Nephron (organoid): ENCODE measurements at regions not wholly inside any gene's neighbourhood (a gene's known extent, or its start where the extent isn't known, plus 50 kb on each side); places are given as distances from the start of the nearest gene placed in this dataset.

ENCODE experiments used
- H3K27ac Mint-ChIP-seq, 3 experiments: 2 replicates each; pipeline ENCODE4 v1.8.0; 2020; ENCODE audit warnings: mixed read lengths in 3 of 3, mild to moderate bottlenecking in 2 of 3, moderate library complexity in 1 of 3
- H3K27me3 Mint-ChIP-seq: 2 replicates; pipeline ENCODE4 v1.8.0; 2021; ENCODE audit warnings: low read depth, mild to moderate bottlenecking, moderate library complexity, mixed read lengths
- H3K36me3 Mint-ChIP-seq: 2 replicates; pipeline ENCODE4 v1.8.0; 2020; ENCODE audit warnings: low read depth, mixed read lengths
- H3K4me1 Mint-ChIP-seq: 2 replicates; pipeline ENCODE4 v1.8.0; 2020; ENCODE audit warnings: mixed read lengths
- H3K4me3 Mint-ChIP-seq, 3 experiments: 2 replicates each; pipeline ENCODE4 v1.8.0; 2020; ENCODE audit warnings: mild to moderate bottlenecking in 3 of 3, mixed read lengths in 3 of 3, moderate library complexity in 2 of 3
- H3K9me3 Mint-ChIP-seq: 2 replicates; pipeline ENCODE4 v1.8.0; 2020; ENCODE audit warnings: mixed read lengths
- TF ChIP-seq, protein P1 (sequence below), 3 experiments: fragments of 200-600 bp; sonication (generic); IDR thresholded peaks; one replicate each; pipeline ENCODE4 v1.5.0; 2021; ENCODE audit warnings: antibody characterized with exemption in 3 of 3; ENCODE audit not compliant: unreplicated experiment in 3 of 3

DNA sequence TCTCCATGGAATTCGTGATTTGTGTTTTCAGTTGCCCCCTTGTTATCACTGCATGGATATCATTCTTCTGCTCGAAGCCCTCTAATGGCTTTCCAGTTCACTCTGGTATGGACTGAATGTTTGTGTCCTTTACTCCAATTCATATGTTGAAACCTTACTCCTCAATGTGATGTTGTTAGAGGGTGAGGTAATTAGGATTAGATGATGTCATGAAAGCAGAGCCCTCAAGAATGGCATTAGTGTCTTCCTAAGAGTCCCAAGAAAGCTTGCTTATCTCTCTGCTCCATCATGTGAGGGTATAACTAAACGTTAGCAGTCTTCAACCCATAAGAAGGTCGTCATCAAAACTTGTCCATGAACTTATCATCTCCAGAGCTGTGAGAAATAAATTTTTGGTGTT is 1626.3 kb upstream of the MIR17HG start:
- H3K4me1 Mint-ChIP-seq, result no peaks in the 10 kb centered on the region
- TF ChIP-seq, protein P1, sequence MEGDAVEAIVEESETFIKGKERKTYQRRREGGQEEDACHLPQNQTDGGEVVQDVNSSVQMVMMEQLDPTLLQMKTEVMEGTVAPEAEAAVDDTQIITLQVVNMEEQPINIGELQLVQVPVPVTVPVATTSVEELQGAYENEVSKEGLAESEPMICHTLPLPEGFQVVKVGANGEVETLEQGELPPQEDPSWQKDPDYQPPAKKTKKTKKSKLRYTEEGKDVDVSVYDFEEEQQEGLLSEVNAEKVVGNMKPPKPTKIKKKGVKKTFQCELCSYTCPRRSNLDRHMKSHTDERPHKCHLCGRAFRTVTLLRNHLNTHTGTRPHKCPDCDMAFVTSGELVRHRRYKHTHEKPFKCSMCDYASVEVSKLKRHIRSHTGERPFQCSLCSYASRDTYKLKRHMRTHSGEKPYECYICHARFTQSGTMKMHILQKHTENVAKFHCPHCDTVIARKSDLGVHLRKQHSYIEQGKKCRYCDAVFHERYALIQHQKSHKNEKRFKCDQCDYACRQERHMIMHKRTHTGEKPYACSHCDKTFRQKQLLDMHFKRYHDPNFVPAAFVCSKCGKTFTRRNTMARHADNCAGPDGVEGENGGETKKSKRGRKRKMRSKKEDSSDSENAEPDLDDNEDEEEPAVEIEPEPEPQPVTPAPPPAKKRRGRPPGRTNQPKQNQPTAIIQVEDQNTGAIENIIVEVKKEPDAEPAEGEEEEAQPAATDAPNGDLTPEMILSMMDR (IDR thresholded peaks at IDR 0.05; ENCODE audit: unreplicated experiment in 3 of 3), result no peak
- no peak overlapping the region for H3K4me3 Mint-ChIP-seq
- H3K27me3 Mint-ChIP-seq, result no peaks in the 10 kb centered on the region
- no peaks in the 10 kb centered on the region for H3K36me3 Mint-ChIP-seq
- no peaks in the 10 kb centered on the region for H3K9me3 Mint-ChIP-seq
- no peak overlapping the region for H3K27ac Mint-ChIP-seq

DNA sequence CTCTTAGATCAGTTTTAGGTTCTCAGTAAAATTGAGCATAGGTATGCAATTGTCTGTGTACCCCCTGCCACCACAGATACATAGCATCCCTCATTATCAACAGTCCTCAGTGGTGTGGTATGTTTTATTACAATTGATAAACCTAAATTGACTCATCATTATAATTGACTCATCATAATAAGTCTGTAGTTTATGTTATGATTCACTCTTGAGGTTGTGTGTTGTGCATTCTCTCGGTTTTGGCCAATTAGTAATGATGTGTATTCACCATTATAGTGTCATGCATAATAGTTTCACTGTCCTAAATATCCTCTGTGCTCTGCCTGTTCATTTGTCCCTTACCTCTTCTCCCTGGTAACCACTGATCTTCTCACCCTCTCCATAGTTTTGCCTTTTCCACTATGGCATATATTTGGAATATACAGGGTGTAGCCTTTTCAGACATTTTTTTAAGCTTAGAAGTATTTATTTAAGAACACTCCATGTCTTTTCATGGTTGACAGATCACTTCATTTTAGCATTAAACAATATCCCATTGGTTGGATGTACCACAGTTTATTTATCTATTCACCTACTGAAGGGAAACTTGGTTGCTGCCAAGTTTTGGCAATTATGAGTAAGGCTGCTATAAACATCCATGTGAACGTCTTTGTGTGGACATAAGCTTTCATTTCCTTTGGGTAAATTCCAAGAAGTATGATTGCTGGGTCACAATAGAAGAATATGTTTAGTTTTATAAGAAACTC is 1620.6 kb upstream of the MIR17HG start:
- TF ChIP-seq, protein P1 (IDR thresholded peaks at IDR 0.05; ENCODE audit: unreplicated experiment in 3 of 3), result no peak
- Mint-ChIP-seq H3K27ac (no peak overlapping the region), H3K27me3 (no peaks in the 10 kb centered on the region), H3K9me3 (peaks cover 5% of the 10 kb centered on the region), H3K4me3 (no peak overlapping the region), H3K36me3 (no peaks in the 10 kb centered on the region), H3K4me1 (no peaks in the 10 kb centered on the region)

DNA sequence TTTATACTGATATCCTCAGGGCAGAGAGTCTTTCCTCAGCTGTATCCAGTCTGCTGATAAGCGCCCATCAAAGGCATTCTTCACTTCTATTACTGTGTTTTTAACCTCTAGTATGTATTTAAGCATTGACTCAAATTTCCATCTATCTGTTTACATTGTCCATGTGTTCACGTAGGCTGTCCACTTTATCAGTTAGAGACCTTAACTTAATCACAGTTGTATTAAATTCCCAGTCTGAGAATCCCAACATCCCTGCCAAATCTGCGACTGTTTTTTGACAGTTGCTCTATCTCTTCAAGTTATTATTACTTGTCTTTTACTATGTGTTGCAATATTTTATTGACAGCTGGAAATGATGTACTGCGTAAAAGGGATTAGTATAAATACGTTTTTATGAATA is 1613.7 kb upstream of the MIR17HG start:
- H3K27me3 Mint-ChIP-seq, result no peaks in the 10 kb centered on the region
- no peak overlapping the region for H3K4me3 Mint-ChIP-seq
- TF ChIP-seq, protein P1 (IDR thresholded peaks at IDR 0.05; ENCODE audit: unreplicated experiment in 3 of 3), result no peak
- no peaks in the 10 kb centered on the region for H3K4me1 Mint-ChIP-seq
- no peaks in the 10 kb centered on the region for H3K36me3 Mint-ChIP-seq
- H3K9me3 Mint-ChIP-seq, result no peaks in the 10 kb centered on the region
- H3K27ac Mint-ChIP-seq, result no peak overlapping the region

DNA sequence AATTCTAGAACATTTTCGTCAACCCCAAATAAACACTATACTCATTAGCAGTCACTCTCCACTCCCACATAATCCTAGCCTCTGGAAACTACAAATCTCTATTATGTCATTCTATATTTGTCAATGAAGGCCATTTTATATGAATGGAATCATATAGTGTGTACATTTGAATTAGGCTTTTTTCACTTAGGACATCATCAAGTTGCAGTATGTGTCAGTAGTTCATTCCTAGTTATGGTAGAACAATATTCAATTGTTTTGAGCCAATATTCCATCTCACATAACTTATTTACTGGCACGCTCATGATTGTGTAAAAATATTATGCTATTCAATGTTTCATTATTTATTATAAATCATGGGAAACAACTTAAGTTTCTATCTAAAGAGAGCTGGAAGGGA is 1610.4 kb upstream of the MIR17HG start:
- H3K27me3 Mint-ChIP-seq, result no peaks in the 10 kb centered on the region
- H3K4me3 Mint-ChIP-seq, result no peak overlapping the region
- no peaks in the 10 kb centered on the region for H3K4me1 Mint-ChIP-seq
- H3K36me3 Mint-ChIP-seq, result no peaks in the 10 kb centered on the region
- TF ChIP-seq, protein P1 (IDR thresholded peaks at IDR 0.05; ENCODE audit: unreplicated experiment in 3 of 3), result no peak
- H3K27ac Mint-ChIP-seq, result no peak overlapping the region
- H3K9me3 Mint-ChIP-seq, result no peaks in the 10 kb centered on the region

DNA sequence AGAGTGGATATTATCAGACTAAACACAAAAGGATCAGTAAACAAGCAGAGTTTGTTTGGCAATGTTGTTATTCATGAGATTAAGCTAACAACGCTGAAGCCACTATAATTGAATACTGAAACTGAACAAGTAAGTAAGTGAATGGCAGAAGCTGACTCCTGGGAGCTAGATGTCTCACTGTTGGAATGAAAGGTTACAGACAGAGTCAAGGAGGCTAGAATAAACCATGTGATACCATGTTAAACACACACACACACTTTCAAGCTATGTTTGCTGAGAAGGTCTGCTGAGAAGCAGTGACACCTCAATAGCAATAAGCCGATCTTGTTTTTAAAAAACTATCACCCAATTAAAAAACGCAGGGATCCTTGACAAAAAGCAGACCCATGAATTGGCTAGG is 1609.4 kb upstream of the MIR17HG start:
- TF ChIP-seq, protein P1 (IDR thresholded peaks at IDR 0.05; ENCODE audit: unreplicated experiment in 3 of 3), result no peak
- no peak overlapping the region for H3K4me3 Mint-ChIP-seq
- no peaks in the 10 kb centered on the region for H3K9me3 Mint-ChIP-seq

More for the DNA sequence above, 1609.4 kb upstream of the MIR17HG start:
- Mint-ChIP-seq H3K27me3 (no peaks in the 10 kb centered on the region), H3K4me1 (no peaks in the 10 kb centered on the region), H3K36me3 (no peaks in the 10 kb centered on the region), H3K27ac (no peak overlapping the region)
